ENCODE measurements at regions not wholly inside any gene's neighbourhood (a gene's known extent, or its start where the extent isn't known, plus 50 kb on each side); places are given as distances from the start of the nearest gene placed in this dataset.

DNA sequence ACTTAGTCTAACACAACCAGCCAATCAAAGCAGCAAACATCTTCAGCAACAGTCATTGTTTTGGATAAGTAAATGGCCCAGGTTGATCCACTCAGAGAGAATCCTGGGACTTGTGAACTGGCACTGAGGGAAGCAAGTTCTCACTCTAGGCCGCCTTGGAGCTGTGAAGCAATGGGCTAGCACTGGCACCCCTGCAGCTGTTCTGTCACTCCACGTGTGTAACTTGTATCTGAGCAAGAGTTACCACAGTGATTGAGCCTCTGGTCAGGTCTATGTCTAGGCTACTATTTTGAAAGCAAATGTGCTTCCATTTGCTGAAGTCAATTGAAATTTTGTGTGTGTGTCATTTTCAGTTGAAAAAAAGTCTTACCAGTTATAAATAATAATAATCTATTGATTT, 57.2 kb upstream of the HS3ST1 start:
- peaks cover 2% of the 10 kb centered on the region in 2 donors for H3K4me1 ChIP-seq (ENCODE audit: control insufficient read depth in 2 of 2, insufficient read depth in 2 of 2, low read length in 2 of 2)
- ATAC-seq (ENCODE audit: low read depth): no peak
- CTCF ChIA-PET: no interaction called here

GRCh38 chr4:11484531-11484930, 55.8 kb upstream of the HS3ST1 start:
- H3K9ac ChIP-seq (ENCODE audit: low read length): no peak overlapping the region
- H3K4me1 Mint-ChIP-seq: peaks cover 3% of the 10 kb centered on the region
- H3K27ac Mint-ChIP-seq: no peak overlapping the region
- H3K9me3 Mint-ChIP-seq (ENCODE audit: insufficient read depth): no peaks in the 10 kb centered on the region
- TF ChIP-seq EZH2 (IDR thresholded peaks at IDR 0.05; ENCODE audit: borderline replicate concordance, insufficient read depth, low read depth, low read length, poor library complexity, severe bottlenecking): no peak
- TF ChIP-seq, protein P1, sequence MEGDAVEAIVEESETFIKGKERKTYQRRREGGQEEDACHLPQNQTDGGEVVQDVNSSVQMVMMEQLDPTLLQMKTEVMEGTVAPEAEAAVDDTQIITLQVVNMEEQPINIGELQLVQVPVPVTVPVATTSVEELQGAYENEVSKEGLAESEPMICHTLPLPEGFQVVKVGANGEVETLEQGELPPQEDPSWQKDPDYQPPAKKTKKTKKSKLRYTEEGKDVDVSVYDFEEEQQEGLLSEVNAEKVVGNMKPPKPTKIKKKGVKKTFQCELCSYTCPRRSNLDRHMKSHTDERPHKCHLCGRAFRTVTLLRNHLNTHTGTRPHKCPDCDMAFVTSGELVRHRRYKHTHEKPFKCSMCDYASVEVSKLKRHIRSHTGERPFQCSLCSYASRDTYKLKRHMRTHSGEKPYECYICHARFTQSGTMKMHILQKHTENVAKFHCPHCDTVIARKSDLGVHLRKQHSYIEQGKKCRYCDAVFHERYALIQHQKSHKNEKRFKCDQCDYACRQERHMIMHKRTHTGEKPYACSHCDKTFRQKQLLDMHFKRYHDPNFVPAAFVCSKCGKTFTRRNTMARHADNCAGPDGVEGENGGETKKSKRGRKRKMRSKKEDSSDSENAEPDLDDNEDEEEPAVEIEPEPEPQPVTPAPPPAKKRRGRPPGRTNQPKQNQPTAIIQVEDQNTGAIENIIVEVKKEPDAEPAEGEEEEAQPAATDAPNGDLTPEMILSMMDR (IDR thresholded peaks at IDR 0.05): no peak
- ChIA-PET POLR2A (no interaction called here), CTCF (no interaction called here)
- no peaks in the 10 kb centered on the region for H3K9me3 ChIP-seq (ENCODE audit: control extremely low read depth in 1 of 3, control insufficient read depth in 2 of 3, insufficient read depth in 1 of 3, low read length in 2 of 3)
- H3K4me1 ChIP-seq (ENCODE audit: control insufficient read depth in 2 of 2, insufficient read depth in 2 of 2, low read length in 2 of 2): peaks cover 5% of the 10 kb centered on the region in 2 donors
- no peak overlapping the region for H3K4me3 ChIP-seq (ENCODE audit: control extremely low read depth in 1 of 5, extremely low read depth in 1 of 5, insufficient read depth in 1 of 5, low read depth in 2 of 5, low read length in 4 of 5)
- H3K79me2 ChIP-seq (ENCODE audit: control insufficient read depth, insufficient read depth, low read length): no peaks in the 10 kb centered on the region
- WGBS (ENCODE audit: insufficient coverage): 80% methylated on average over 1 of the region's 1 CpG
- no peak overlapping the region for H3K4me2 ChIP-seq (replicated peaks; ENCODE audit: low read depth, low read length, poor library complexity, severe bottlenecking)
- H3K36me3 ChIP-seq (replicated peaks in 1 of 2; ENCODE audit: control extremely low read depth in 1 of 2, control insufficient read depth in 1 of 2, extremely low read depth in 1 of 2, insufficient read depth in 2 of 2, low read length in 1 of 2): no peaks in the 10 kb centered on the region
- intact Hi-C loops (cut with micrococcal nuclease): no loop called here
- H3K27me3 Mint-ChIP-seq: no peaks in the 10 kb centered on the region
- ATAC-seq (ENCODE audit: low read depth) (no peak), DNase-seq (no peak)
- H3K27me3 ChIP-seq (replicated peaks in 1 of 4; ENCODE audit: control extremely low read depth in 1 of 4, control insufficient read depth in 3 of 4, insufficient read depth in 4 of 4, low read length in 3 of 4): no peaks in the 10 kb centered on the region
- H4K20me1 ChIP-seq (ENCODE audit: control insufficient read depth, insufficient read depth, low read length, poor library complexity, severe bottlenecking): no peaks in the 10 kb centered on the region
- H2AFZ ChIP-seq (ENCODE audit: insufficient read depth, low read depth, low read length, poor library complexity, severe bottlenecking): no peak overlapping the region
- no peak overlapping the region for H3K27ac ChIP-seq (ENCODE audit: low read length in 2 of 2)
- H3K4me3 Mint-ChIP-seq: no peak overlapping the region

More for the DNA sequence above, 57.2 kb upstream of the HS3ST1 start:
- no peak for DNase-seq
- H2AFZ ChIP-seq (ENCODE audit: insufficient read depth, low read depth, low read length, poor library complexity, severe bottlenecking): no peak overlapping the region
- H4K20me1 ChIP-seq (ENCODE audit: control insufficient read depth, insufficient read depth, low read length, poor library complexity, severe bottlenecking): no peaks in the 10 kb centered on the region
- no peaks in the 10 kb centered on the region for H3K79me2 ChIP-seq (ENCODE audit: control insufficient read depth, insufficient read depth, low read length)
- H3K27me3 ChIP-seq (replicated peaks in 1 of 4; ENCODE audit: control extremely low read depth in 1 of 4, control insufficient read depth in 3 of 4, insufficient read depth in 4 of 4, low read length in 3 of 4): no peaks in the 10 kb centered on the region
- H3K4me3 Mint-ChIP-seq: no peak overlapping the region
- peaks cover 6% of the 10 kb centered on the region for H3K4me1 Mint-ChIP-seq
- H3K27ac Mint-ChIP-seq: no peak overlapping the region
- 86% methylated on average over 2 of the region's 2 CpGs for WGBS (ENCODE audit: insufficient coverage)
- no peak overlapping the region for H3K27ac ChIP-seq (ENCODE audit: low read length in 2 of 2)
- intact Hi-C loops (cut with micrococcal nuclease): no loop called here
- no peaks in the 10 kb centered on the region for H3K9me3 Mint-ChIP-seq (ENCODE audit: insufficient read depth)
- H3K36me3 ChIP-seq (replicated peaks in 1 of 2; ENCODE audit: control extremely low read depth in 1 of 2, control insufficient read depth in 1 of 2, extremely low read depth in 1 of 2, insufficient read depth in 2 of 2, low read length in 1 of 2): no peaks in the 10 kb centered on the region
- TF ChIP-seq EZH2 (IDR thresholded peaks at IDR 0.05; ENCODE audit: borderline replicate concordance, insufficient read depth, low read depth, low read length, poor library complexity, severe bottlenecking): no peak
- TF ChIP-seq, protein P1 (IDR thresholded peaks at IDR 0.05): no peak
- H3K9me3 ChIP-seq (ENCODE audit: control extremely low read depth in 1 of 3, control insufficient read depth in 2 of 3, insufficient read depth in 1 of 3, low read length in 2 of 3): no peaks in the 10 kb centered on the region
- POLR2A ChIA-PET: no interaction called here
- no peak overlapping the region for H3K4me2 ChIP-seq (replicated peaks; ENCODE audit: low read depth, low read length, poor library complexity, severe bottlenecking)
- no peak overlapping the region for H3K4me3 ChIP-seq (ENCODE audit: control extremely low read depth in 1 of 5, extremely low read depth in 1 of 5, insufficient read depth in 1 of 5, low read depth in 2 of 5, low read length in 4 of 5)
- no peaks in the 10 kb centered on the region for H3K27me3 Mint-ChIP-seq
- no peak overlapping the region for H3K9ac ChIP-seq (ENCODE audit: low read length)

Measured in B cell (primary cell).